A673 (cell line): ENCODE measurements at regions not wholly inside any gene's neighbourhood (a gene's known extent, or its start where the extent isn't known, plus 50 kb on each side); places are given as distances from the start of the nearest gene placed in this dataset.

Source experiments
- EZH2 ChIP-seq: fragments of 200-600 bp; sonication (generic); IDR thresholded peaks from 2 replicates; pipeline ENCODE4 v1.6.1; 2017; ENCODE audit warnings: borderline replicate concordance, low read depth, mild to moderate bottlenecking, mixed read lengths, antibody characterized with exemption, low read length; ENCODE audit not compliant: poor library complexity, severe bottlenecking
- TF ChIP-seq, protein P1 (sequence below): fragments of 300-800, 200-600 bp; sonication (generic); conservative IDR thresholded peaks from 2 replicates; pipeline ENCODE4 v1.5.1; 2017; ENCODE audit warnings: low read depth, mild to moderate bottlenecking, antibody characterized with exemption, low read length, moderate library complexity, mixed read lengths

DNA sequence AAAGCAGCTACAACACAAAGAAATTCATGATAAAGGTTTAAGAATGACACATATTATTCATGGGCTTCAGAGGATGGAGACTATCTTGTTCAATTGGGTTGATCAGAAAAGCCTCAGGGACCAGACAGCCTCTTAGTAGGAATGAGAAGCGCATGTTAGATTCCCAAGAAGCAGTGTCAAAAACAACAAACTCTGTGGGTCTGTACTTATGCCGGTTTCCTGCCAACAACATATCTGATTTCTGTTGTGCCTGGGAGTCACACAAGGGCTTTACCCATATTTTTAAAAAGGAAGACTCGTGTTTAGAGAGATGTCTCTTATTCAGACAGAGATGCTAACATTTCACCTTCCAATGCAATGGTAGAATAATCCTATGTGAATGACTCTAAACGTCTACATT is 2180.6 kb upstream of the CELF4 start:
- TF ChIP-seq, protein P1, sequence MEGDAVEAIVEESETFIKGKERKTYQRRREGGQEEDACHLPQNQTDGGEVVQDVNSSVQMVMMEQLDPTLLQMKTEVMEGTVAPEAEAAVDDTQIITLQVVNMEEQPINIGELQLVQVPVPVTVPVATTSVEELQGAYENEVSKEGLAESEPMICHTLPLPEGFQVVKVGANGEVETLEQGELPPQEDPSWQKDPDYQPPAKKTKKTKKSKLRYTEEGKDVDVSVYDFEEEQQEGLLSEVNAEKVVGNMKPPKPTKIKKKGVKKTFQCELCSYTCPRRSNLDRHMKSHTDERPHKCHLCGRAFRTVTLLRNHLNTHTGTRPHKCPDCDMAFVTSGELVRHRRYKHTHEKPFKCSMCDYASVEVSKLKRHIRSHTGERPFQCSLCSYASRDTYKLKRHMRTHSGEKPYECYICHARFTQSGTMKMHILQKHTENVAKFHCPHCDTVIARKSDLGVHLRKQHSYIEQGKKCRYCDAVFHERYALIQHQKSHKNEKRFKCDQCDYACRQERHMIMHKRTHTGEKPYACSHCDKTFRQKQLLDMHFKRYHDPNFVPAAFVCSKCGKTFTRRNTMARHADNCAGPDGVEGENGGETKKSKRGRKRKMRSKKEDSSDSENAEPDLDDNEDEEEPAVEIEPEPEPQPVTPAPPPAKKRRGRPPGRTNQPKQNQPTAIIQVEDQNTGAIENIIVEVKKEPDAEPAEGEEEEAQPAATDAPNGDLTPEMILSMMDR, result no peak
- TF ChIP-seq EZH2, result no peak
